MCF 10A (cell line): ENCODE measurements at regions not wholly inside any gene's neighbourhood (a gene's known extent, or its start where the extent isn't known, plus 50 kb on each side); places are given as distances from the start of the nearest gene placed in this dataset.
A peak's percentile ranks its signal among the peaks of the same experiment; 100 is the strongest.

Source experiments
- BruUV-seq: library from RNA; stranded (reverse); fragments of 400-500 nt; replicated peaks from 2 replicates; lab custom pipeline; 2021; lab: Mats Ljungman, UMichigan
- CTCF ChIA-PET: fragments of 300-600 bp; sonication (Branson Sonifier 250); formaldehyde crosslinking; extraction: SDS; loops from one replicate; lab custom pipeline; 2021; ENCODE audit warnings: antibody characterized with exemption, inconsistent platforms; lab: Yijun Ruan, JAX
- POLR2A ChIA-PET: fragments of 300-600, 350-650 bp; sonication (Branson Sonifier 250); formaldehyde crosslinking; extraction: SDS; loops from one replicate; lab custom pipeline; 2020; ENCODE audit warnings: antibody characterized with exemption, inconsistent platforms; lab: Yijun Ruan, JAX
- DNase-seq: peaks from one replicate; pipeline ENCODE4 v3.0.0-alpha.2; 2018; ENCODE audit not compliant: unreplicated experiment
- H3K27ac Mint-ChIP-seq: one replicate; pipeline ENCODE4 v1.8.0; 2022; ENCODE audit warnings: mild to moderate bottlenecking, low read depth, mixed read lengths; ENCODE audit not compliant: unreplicated experiment
- H3K27me3 Mint-ChIP-seq: one replicate; pipeline ENCODE4 v1.8.0; 2022; ENCODE audit warnings: mixed read lengths; ENCODE audit not compliant: insufficient read depth, unreplicated experiment
- H3K36me3 Mint-ChIP-seq: one replicate; pipeline ENCODE4 v1.8.0; 2022; ENCODE audit warnings: mild to moderate bottlenecking, moderate library complexity, mixed read lengths; ENCODE audit not compliant: insufficient read depth, unreplicated experiment
- H3K4me1 Mint-ChIP-seq: one replicate; pipeline ENCODE4 v1.8.0; 2022; ENCODE audit warnings: mixed read lengths; ENCODE audit not compliant: insufficient read depth, unreplicated experiment
- H3K4me3 Mint-ChIP-seq: one replicate; pipeline ENCODE4 v1.8.0; 2022; ENCODE audit warnings: mild to moderate bottlenecking, moderate library complexity, mixed read lengths; ENCODE audit not compliant: unreplicated experiment
- H3K9me3 Mint-ChIP-seq: one replicate; pipeline ENCODE4 v1.8.0; 2022; ENCODE audit warnings: mixed read lengths; ENCODE audit not compliant: unreplicated experiment
- intact Hi-C: fragments of 100-400 bp; cut with micrococcal nuclease; formaldehyde crosslinking; loops from 2 replicates; pipeline ENCODE4 v1.14.1; 2022
- TF ChIP-seq, protein P1 (sequence below): fragments of 200-600 bp; IDR thresholded peaks from one replicate; pipeline ENCODE4 v1.8.0; 2022; ENCODE audit warnings: antibody characterized with exemption, mild to moderate bottlenecking; ENCODE audit not compliant: unreplicated experiment

DNA sequence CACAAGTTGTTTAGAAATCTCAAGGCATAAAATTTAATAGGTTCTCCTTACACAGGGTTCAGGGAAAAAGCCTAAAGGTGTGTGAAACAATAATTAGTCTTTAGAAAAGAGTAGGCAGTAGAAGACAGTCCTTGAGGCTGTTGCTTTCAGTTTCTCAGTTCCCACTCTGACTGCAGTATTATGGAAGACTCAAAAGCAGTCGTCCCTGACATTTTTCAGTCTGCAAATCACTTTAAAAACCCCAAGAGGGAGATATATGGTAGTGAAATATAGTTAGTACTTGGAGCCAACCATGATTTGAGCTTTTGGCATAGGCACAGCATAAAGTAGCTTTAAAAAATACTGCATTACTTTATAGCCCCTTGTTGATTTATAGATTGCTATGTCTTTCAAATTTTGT is 299.7 kb downstream of the OLFM3 start:
- no peak overlapping the region for H3K4me3 Mint-ChIP-seq
- intact Hi-C loops, result no loop called here
- peak; percentile 27 for DNase-seq
- CTCF ChIA-PET, result interaction anchor here (1.0 kb wide), 1 partner anchor 43 kb away, joined by 3 read pairs; no protein-coding TSS in a partner anchor
- TF ChIP-seq, protein P1, sequence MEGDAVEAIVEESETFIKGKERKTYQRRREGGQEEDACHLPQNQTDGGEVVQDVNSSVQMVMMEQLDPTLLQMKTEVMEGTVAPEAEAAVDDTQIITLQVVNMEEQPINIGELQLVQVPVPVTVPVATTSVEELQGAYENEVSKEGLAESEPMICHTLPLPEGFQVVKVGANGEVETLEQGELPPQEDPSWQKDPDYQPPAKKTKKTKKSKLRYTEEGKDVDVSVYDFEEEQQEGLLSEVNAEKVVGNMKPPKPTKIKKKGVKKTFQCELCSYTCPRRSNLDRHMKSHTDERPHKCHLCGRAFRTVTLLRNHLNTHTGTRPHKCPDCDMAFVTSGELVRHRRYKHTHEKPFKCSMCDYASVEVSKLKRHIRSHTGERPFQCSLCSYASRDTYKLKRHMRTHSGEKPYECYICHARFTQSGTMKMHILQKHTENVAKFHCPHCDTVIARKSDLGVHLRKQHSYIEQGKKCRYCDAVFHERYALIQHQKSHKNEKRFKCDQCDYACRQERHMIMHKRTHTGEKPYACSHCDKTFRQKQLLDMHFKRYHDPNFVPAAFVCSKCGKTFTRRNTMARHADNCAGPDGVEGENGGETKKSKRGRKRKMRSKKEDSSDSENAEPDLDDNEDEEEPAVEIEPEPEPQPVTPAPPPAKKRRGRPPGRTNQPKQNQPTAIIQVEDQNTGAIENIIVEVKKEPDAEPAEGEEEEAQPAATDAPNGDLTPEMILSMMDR, result no peak
- BruUV-seq, result no TSS peak
- H3K36me3 Mint-ChIP-seq, result no peaks in the 10 kb centered on the region
- H3K27ac Mint-ChIP-seq, result no peak overlapping the region
- H3K4me1 Mint-ChIP-seq, result no peaks in the 10 kb centered on the region
- H3K27me3 Mint-ChIP-seq, result peaks cover 47% of the 10 kb centered on the region
- POLR2A ChIA-PET, result interaction anchor here (0.7 kb wide), 1 partner anchor 83 kb away, joined by 3 read pairs; no protein-coding TSS in a partner anchor
- H3K9me3 Mint-ChIP-seq, result no peaks in the 10 kb centered on the region

DNA sequence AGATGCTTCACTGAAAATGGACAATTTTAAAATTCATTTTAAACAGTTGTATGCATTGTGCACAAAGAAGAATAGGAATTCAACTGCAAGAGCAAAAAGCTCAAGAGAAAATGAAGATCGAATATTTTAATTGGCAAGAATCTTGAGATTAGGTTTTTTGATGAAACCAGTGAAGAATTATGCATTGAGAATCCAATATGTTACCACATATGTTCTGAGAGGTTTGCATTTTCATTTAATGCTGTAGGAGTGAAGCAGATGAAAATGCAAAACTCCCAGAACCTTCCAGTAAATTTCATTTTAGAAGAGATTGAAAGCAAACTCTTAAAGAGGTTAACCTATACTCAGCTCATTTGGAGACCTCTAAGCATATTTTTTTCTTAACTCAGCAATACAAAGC is 298.0 kb downstream of the OLFM3 start:
- intact Hi-C loops, result no loop called here
- Mint-ChIP-seq H3K9me3 (no peaks in the 10 kb centered on the region), H3K27ac (no peak overlapping the region), H3K4me1 (no peaks in the 10 kb centered on the region), H3K4me3 (no peak overlapping the region), H3K36me3 (no peaks in the 10 kb centered on the region), H3K27me3 (peaks cover 51% of the 10 kb centered on the region)
- ChIA-PET CTCF (interaction anchor here (0.5 to 0.6 kb wide), 2 partner anchors 50 kb away, joined by 4 to 6 read pairs; no protein-coding TSS in a partner anchor), POLR2A (no interaction called here)
- no TSS peak for BruUV-seq
- no peak for DNase-seq
- TF ChIP-seq, protein P1, result no peak

DNA sequence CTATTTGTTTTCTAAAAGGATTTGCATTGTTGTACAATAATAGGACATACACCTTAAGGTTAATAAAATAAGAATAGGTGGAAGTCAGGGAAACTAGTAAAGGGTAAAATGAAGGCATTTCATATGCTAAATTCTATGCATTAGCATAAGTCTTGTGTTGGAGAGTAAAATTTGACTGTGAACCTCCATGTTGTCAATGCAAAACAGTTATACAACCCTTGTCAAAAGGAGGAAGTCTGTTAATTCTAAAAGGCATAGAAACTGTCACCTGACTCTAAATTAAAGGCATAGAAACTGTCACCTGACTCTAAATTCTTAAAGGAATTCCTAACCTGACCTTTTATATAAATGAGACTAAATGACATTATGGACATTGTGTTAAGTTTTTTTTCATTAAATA is 291.8 kb downstream of the OLFM3 start:
- POLR2A ChIA-PET, result no interaction called here
- no peaks in the 10 kb centered on the region for H3K36me3 Mint-ChIP-seq

DNA sequence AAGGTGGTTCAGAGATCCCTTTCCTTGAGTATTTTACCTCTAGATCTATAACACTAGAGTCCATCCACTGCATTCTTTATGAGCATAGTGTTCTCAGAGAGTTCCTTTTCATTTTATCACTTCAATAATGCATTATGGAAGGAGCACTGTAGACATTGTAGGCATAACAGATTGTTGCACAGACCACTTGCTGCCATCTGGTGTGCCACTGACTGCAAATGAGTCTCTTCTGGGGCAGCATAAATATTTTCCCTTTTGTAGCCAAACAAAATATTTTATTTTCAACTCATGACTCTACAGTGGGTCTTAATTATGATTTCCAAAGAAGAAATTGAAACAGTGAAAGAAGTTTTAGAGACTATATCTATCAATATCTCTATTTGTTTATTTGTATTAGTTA is 290.4 kb downstream of the OLFM3 start:
- H3K9me3 Mint-ChIP-seq, result no peaks in the 10 kb centered on the region
- H3K27ac Mint-ChIP-seq, result no peak overlapping the region
- no peaks in the 10 kb centered on the region for H3K36me3 Mint-ChIP-seq
- TF ChIP-seq, protein P1, result no peak
- intact Hi-C loops, result no loop called here
- BruUV-seq, result no TSS peak
- DNase-seq, result no peak
- H3K4me1 Mint-ChIP-seq, result no peaks in the 10 kb centered on the region
- ChIA-PET POLR2A (no interaction called here), CTCF (no interaction called here)
- H3K27me3 Mint-ChIP-seq, result peaks cover 36% of the 10 kb centered on the region
- H3K4me3 Mint-ChIP-seq, result no peak overlapping the region

More for the DNA sequence above, 291.8 kb downstream of the OLFM3 start:
- Mint-ChIP-seq H3K27ac (no peak overlapping the region), H3K27me3 (peaks cover 26% of the 10 kb centered on the region), H3K4me3 (no peak overlapping the region), H3K4me1 (no peaks in the 10 kb centered on the region), H3K9me3 (no peaks in the 10 kb centered on the region)
- DNase-seq, result no peak
- no TSS peak for BruUV-seq
- intact Hi-C loops, result no loop called here
- CTCF ChIA-PET, result no interaction called here
- TF ChIP-seq, protein P1, result no peak
